ENCODE measurements at regions not wholly inside any gene's neighbourhood (a gene's known extent, or its start where the extent isn't known, plus 50 kb on each side); places are given as distances from the start of the nearest gene placed in this dataset.

DNA sequence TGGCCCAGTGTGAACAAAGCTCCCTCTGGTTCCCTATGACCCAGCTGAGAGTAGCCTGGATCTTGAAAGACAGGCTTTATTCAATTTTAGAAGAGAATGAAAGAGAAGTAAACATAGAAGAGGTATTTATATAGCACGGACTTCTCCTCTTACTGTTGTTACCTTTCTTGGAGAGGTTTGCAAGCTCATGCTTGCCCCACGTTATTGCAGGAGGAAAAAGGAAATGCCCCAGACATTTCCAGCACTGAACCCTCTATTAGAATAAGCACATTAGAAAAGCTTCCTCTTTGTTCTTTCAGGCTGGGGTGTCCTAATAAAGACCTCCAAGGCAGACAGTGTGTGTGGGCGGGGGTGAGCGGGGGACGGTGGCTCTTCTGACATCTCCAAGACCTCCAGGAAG lies 98.7 kb upstream of the AGBL1 start:
- 73 to 79% (median 77%) methylated on average over 5 of the region's 5 CpGs for WGBS, 3 donors
- FAIRE-seq (no peak), DNase-seq (no peak)
- H3K4me1 ChIP-seq (ENCODE audit: control insufficient read depth in 3 of 3, insufficient read depth in 2 of 3, low read depth in 1 of 3, low read length in 2 of 3): no peaks in the 10 kb centered on the region
- no peaks in the 10 kb centered on the region for H3K27me3 ChIP-seq (ENCODE audit: control insufficient read depth in 3 of 3, insufficient read depth in 3 of 3, low read length in 3 of 3)
- no peak overlapping the region for H3K27ac ChIP-seq (ENCODE audit: low read depth in 1 of 3, low read length in 2 of 3)
- H3K36me3 ChIP-seq (ENCODE audit: control insufficient read depth in 3 of 3, insufficient read depth in 2 of 3, low read depth in 1 of 3, low read length in 3 of 3): no peaks in the 10 kb centered on the region
- H3K9me3 ChIP-seq (ENCODE audit: control insufficient read depth in 2 of 2, insufficient read depth in 1 of 2, low read depth in 1 of 2, low read length in 1 of 2): no peaks in the 10 kb centered on the region
- no peak overlapping the region for H3K4me3 ChIP-seq (ENCODE audit: low read depth in 1 of 3, low read length in 3 of 3)

DNA sequence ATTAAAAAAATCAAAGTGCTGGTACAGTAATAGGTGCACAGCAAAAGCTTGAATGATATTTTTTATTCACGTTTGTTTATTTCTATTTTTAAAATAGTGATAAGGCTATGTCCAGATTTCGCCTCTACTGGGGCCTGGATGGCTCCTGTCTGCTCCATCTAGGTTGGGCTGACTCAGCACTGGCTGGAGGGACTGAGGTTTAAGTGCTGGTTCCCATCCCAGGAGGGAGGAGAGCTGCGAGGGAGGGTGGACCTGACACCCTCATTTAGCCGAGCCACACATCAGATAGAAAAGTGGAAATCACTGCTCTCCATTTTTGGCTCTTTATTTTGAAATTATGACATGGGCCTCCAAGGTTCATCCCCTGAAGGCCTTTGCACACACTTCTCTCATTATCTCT lies 95.4 kb upstream of the AGBL1 start:
- Histone ChIP-seq H3K4me1 (ENCODE audit: control insufficient read depth in 3 of 3, insufficient read depth in 2 of 3, low read depth in 1 of 3, low read length in 2 of 3) (no peaks in the 10 kb centered on the region), H3K9me3 (ENCODE audit: control insufficient read depth in 2 of 2, insufficient read depth in 1 of 2, low read depth in 1 of 2, low read length in 1 of 2) (no peaks in the 10 kb centered on the region), H3K36me3 (ENCODE audit: control insufficient read depth in 3 of 3, insufficient read depth in 2 of 3, low read depth in 1 of 3, low read length in 3 of 3) (no peaks in the 10 kb centered on the region), H3K27ac (ENCODE audit: low read depth in 1 of 3, low read length in 2 of 3) (no peak overlapping the region), H3K4me3 (ENCODE audit: low read depth in 1 of 3, low read length in 3 of 3) (no peak overlapping the region), H3K27me3 (ENCODE audit: control insufficient read depth in 3 of 3, insufficient read depth in 3 of 3, low read length in 3 of 3) (no peaks in the 10 kb centered on the region)
- FAIRE-seq (no peak), DNase-seq (no peak)
- WGBS, 3 donors: 49 to 69% (median 56%) methylated on average over 4 of the region's 4 CpGs

DNA sequence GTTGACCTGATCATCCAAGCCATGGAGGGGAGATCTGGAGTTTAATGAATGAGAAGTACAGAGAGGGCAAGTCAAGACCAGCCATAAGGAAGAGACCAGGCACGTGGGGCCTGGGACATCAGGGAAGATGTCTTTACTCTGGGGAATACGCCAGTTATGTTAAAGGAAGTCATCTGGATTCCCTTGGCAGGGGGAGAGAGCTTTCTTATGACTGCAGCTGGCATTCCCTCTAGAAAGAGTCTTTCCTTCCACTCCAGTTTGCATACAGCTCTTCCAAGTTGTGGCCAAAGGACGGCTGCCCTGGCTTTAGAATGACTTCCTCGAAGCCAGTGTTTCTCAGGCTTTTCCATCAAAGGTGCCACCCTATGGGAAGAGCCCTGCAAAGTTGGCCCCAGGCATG lies 93.6 kb upstream of the AGBL1 start:
- H3K27me3 ChIP-seq (ENCODE audit: control insufficient read depth in 3 of 3, insufficient read depth in 3 of 3, low read length in 3 of 3): no peaks in the 10 kb centered on the region
- no peak overlapping the region for H3K27ac ChIP-seq (ENCODE audit: low read depth in 1 of 3, low read length in 2 of 3)
- H3K4me3 ChIP-seq (ENCODE audit: low read depth in 1 of 3, low read length in 3 of 3): no peak overlapping the region
- H3K36me3 ChIP-seq (ENCODE audit: control insufficient read depth in 3 of 3, insufficient read depth in 2 of 3, low read depth in 1 of 3, low read length in 3 of 3): no peaks in the 10 kb centered on the region
- H3K4me1 ChIP-seq (ENCODE audit: control insufficient read depth in 3 of 3, insufficient read depth in 2 of 3, low read depth in 1 of 3, low read length in 2 of 3): no peaks in the 10 kb centered on the region
- 62 to 80% (median 79%) methylated on average over 4 of the region's 4 CpGs for WGBS, 3 donors
- DNase-seq: no peak
- FAIRE-seq: no peak
- H3K9me3 ChIP-seq (ENCODE audit: control insufficient read depth in 2 of 2, insufficient read depth in 1 of 2, low read depth in 1 of 2, low read length in 1 of 2): no peaks in the 10 kb centered on the region

DNA sequence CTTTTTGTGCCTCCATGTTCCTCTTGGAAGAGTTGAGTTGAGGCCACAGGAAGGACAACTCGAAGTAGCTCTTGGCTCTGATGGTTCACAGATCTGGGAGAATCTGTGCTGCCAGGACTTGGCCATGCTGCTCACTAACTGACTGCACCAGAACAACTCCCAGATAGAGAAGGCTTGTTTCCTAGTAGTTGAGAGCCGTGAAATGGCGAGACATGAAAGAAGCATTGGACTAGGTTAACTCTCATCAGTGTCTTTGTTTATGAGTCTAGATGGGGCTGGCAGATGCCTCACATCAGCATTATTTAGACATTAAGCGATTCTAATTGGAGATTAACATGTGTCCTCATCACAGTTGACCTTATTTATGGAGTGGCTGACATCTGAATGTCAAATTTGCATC lies 92.9 kb upstream of the AGBL1 start:
- Histone ChIP-seq H3K27ac (ENCODE audit: low read depth in 1 of 3, low read length in 2 of 3) (no peak overlapping the region), H3K27me3 (ENCODE audit: control insufficient read depth in 3 of 3, insufficient read depth in 3 of 3, low read length in 3 of 3) (no peaks in the 10 kb centered on the region), H3K9me3 (ENCODE audit: control insufficient read depth in 2 of 2, insufficient read depth in 1 of 2, low read depth in 1 of 2, low read length in 1 of 2) (no peaks in the 10 kb centered on the region), H3K36me3 (ENCODE audit: control insufficient read depth in 3 of 3, insufficient read depth in 2 of 3, low read depth in 1 of 3, low read length in 3 of 3) (no peaks in the 10 kb centered on the region), H3K4me3 (ENCODE audit: low read depth in 1 of 3, low read length in 3 of 3) (no peak overlapping the region), H3K4me1 (ENCODE audit: control insufficient read depth in 3 of 3, insufficient read depth in 2 of 3, low read depth in 1 of 3, low read length in 2 of 3) (no peaks in the 10 kb centered on the region)
- DNase-seq: no peak
- no peak for FAIRE-seq
- 70 to 80% (median 70%) methylated on average over 4 of the region's 4 CpGs for WGBS, 3 donors

DNA sequence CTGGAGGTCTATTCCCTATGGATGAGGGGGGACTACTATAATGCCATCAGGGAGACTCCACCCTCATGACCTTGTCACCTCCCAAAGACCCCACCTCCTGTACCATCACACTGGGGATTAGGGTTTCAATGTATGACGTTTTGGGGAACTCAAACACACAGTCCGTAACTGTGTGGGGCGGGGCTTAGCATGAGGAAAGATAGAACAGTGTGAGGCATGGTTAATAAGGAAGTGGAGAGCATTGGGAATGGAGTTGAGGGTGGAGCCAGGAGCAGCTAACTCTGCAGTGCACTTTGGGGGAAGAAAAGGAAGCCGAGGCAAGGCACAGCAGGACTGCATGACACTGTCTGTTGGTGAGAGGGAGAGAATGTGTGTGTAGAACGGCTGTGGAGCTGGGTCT lies 90.9 kb upstream of the AGBL1 start:
- Histone ChIP-seq H3K4me1 (ENCODE audit: control insufficient read depth in 3 of 3, insufficient read depth in 2 of 3, low read depth in 1 of 3, low read length in 2 of 3) (no peaks in the 10 kb centered on the region), H3K36me3 (ENCODE audit: control insufficient read depth in 3 of 3, insufficient read depth in 2 of 3, low read depth in 1 of 3, low read length in 3 of 3) (no peaks in the 10 kb centered on the region), H3K4me3 (ENCODE audit: low read depth in 1 of 3, low read length in 3 of 3) (no peak overlapping the region), H3K27ac (ENCODE audit: low read depth in 1 of 3, low read length in 2 of 3) (no peak overlapping the region), H3K27me3 (ENCODE audit: control insufficient read depth in 3 of 3, insufficient read depth in 3 of 3, low read length in 3 of 3) (no peaks in the 10 kb centered on the region), H3K9me3 (ENCODE audit: control insufficient read depth in 2 of 2, insufficient read depth in 1 of 2, low read depth in 1 of 2, low read length in 1 of 2) (no peaks in the 10 kb centered on the region)
- FAIRE-seq: no peak
- no peak for DNase-seq
- WGBS, 3 donors: 47 to 62% (median 53%) methylated on average over 5 of the region's 5 CpGs

DNA sequence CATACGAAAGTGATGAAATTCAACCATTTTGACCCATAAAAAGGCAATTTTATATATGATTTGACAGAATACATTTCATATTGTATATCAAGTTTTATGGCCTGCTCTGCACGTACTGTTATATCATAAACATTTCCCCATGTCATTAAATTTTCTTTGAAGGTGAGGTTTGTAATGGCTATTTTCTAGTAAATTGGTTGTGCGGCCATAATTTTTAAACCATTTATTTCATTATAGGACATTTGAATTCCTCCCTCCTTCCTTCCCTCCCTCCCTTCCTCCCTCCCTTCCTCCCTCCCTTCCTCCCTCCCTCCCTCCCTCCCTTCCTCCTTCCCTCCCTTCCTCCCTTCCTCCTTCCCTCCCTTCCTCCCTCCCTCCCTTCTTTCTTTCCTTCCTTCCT lies 87.4 kb upstream of the AGBL1 start:
- FAIRE-seq: no peak
- WGBS, 3 donors: 74 to 85% (median 84%) methylated on average over 3 of the region's 3 CpGs
- no peak overlapping the region for H3K27ac ChIP-seq (ENCODE audit: low read depth in 1 of 3, low read length in 2 of 3)

DNA sequence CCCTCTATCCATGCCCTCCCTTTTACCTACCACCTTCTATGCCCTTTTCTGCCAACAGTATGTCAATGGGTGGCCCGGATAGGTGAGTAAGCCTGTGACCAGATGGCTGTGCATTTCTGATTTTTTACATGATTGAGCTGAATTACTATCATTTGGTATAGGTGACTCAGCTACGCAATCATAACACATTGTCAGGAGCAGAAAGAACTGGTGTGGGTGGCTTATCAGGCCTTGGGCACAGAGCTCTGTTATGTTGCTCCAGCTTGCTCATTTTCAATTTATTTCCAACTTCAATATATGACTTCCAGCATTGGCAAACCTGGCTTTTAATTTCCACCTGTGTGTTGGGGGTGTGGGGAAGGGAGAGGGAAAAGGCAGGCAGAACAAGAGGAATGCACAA lies 86.6 kb upstream of the AGBL1 start:
- Histone ChIP-seq H3K4me3 (ENCODE audit: low read depth in 1 of 3, low read length in 3 of 3) (no peak overlapping the region), H3K27ac (ENCODE audit: low read depth in 1 of 3, low read length in 2 of 3) (no peak overlapping the region), H3K4me1 (ENCODE audit: control insufficient read depth in 3 of 3, insufficient read depth in 2 of 3, low read depth in 1 of 3, low read length in 2 of 3) (no peaks in the 10 kb centered on the region), H3K27me3 (ENCODE audit: control insufficient read depth in 3 of 3, insufficient read depth in 3 of 3, low read length in 3 of 3) (no peaks in the 10 kb centered on the region), H3K36me3 (ENCODE audit: control insufficient read depth in 3 of 3, insufficient read depth in 2 of 3, low read depth in 1 of 3, low read length in 3 of 3) (no peaks in the 10 kb centered on the region), H3K9me3 (ENCODE audit: control insufficient read depth in 2 of 2, insufficient read depth in 1 of 2, low read depth in 1 of 2, low read length in 1 of 2) (no peaks in the 10 kb centered on the region)
- DNase-seq (no peak), FAIRE-seq (no peak)
- 84 to 95% (median 90%) methylated on average over 2 of the region's 2 CpGs for WGBS, 3 donors

More for the DNA sequence above, 87.4 kb upstream of the AGBL1 start:
- no peaks in the 10 kb centered on the region for H3K27me3 ChIP-seq (ENCODE audit: control insufficient read depth in 3 of 3, insufficient read depth in 3 of 3, low read length in 3 of 3)
- H3K4me3 ChIP-seq (ENCODE audit: low read depth in 1 of 3, low read length in 3 of 3): no peak overlapping the region
- DNase-seq: no peak
- no peaks in the 10 kb centered on the region for H3K36me3 ChIP-seq (ENCODE audit: control insufficient read depth in 3 of 3, insufficient read depth in 2 of 3, low read depth in 1 of 3, low read length in 3 of 3)
- no peaks in the 10 kb centered on the region for H3K4me1 ChIP-seq (ENCODE audit: control insufficient read depth in 3 of 3, insufficient read depth in 2 of 3, low read depth in 1 of 3, low read length in 2 of 3)
- H3K9me3 ChIP-seq (ENCODE audit: control insufficient read depth in 2 of 2, insufficient read depth in 1 of 2, low read depth in 1 of 2, low read length in 1 of 2): no peaks in the 10 kb centered on the region

DNA sequence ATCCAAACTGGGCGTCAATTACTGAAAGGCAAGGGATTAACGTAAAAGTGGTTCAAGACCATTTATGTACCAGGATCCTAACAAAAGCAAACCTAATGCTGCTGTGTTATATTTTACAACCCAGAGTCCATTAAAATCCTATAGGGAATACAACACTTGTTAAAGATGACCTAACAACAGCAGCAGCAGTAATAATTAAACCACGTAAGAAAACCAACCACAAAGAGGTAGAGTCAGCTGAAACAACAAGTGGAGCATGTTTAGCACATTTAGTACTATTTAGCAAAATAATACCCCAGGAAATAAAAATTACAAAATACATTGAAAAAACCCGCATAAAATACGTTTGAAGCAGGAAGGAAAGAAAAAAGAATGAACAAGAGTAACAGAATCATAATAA lies 82.1 kb upstream of the AGBL1 start:
- no peaks in the 10 kb centered on the region for H3K4me1 ChIP-seq (ENCODE audit: control insufficient read depth in 3 of 3, insufficient read depth in 2 of 3, low read depth in 1 of 3, low read length in 2 of 3)
- WGBS, 3 donors: 77 to 84% (median 80%) methylated on average over 5 of the region's 5 CpGs

DNA sequence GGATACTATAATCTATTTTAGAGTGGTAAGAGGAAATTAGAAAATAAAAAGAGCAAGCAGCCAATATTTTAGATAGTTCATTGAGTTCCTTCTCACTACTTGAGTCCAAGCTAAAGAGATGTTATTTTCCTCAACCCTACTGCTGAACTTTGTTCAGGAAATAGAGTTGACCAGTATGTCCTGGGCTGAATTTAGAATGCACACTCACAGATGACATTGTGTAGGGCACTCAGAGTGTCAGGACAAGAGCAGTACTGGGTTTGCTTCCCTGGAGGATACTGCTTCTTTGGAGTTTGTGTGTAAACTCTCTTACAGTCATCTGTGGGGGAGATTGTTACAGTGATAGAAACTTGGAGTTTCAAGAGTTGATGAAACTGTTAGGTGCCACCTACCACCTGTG lies 80.0 kb upstream of the AGBL1 start:
- no peaks in the 10 kb centered on the region for H3K4me1 ChIP-seq (ENCODE audit: control insufficient read depth in 3 of 3, insufficient read depth in 2 of 3, low read depth in 1 of 3, low read length in 2 of 3)
- no peak overlapping the region for H3K27ac ChIP-seq (ENCODE audit: low read depth in 1 of 3, low read length in 2 of 3)
- H3K4me3 ChIP-seq (ENCODE audit: low read depth in 1 of 3, low read length in 3 of 3): no peak overlapping the region
- no peak for FAIRE-seq
- no peak for DNase-seq
- no peaks in the 10 kb centered on the region for H3K36me3 ChIP-seq (ENCODE audit: control insufficient read depth in 3 of 3, insufficient read depth in 2 of 3, low read depth in 1 of 3, low read length in 3 of 3)
- H3K27me3 ChIP-seq (ENCODE audit: control insufficient read depth in 3 of 3, insufficient read depth in 3 of 3, low read length in 3 of 3): no peaks in the 10 kb centered on the region
- no peaks in the 10 kb centered on the region for H3K9me3 ChIP-seq (ENCODE audit: control insufficient read depth in 2 of 2, insufficient read depth in 1 of 2, low read depth in 1 of 2, low read length in 1 of 2)

More for the DNA sequence above, 82.1 kb upstream of the AGBL1 start:
- Histone ChIP-seq H3K36me3 (ENCODE audit: control insufficient read depth in 3 of 3, insufficient read depth in 2 of 3, low read depth in 1 of 3, low read length in 3 of 3) (no peaks in the 10 kb centered on the region), H3K9me3 (ENCODE audit: control insufficient read depth in 2 of 2, insufficient read depth in 1 of 2, low read depth in 1 of 2, low read length in 1 of 2) (no peaks in the 10 kb centered on the region), H3K27ac (ENCODE audit: low read depth in 1 of 3, low read length in 2 of 3) (no peak overlapping the region), H3K4me3 (ENCODE audit: low read depth in 1 of 3, low read length in 3 of 3) (no peak overlapping the region), H3K27me3 (ENCODE audit: control insufficient read depth in 3 of 3, insufficient read depth in 3 of 3, low read length in 3 of 3) (no peaks in the 10 kb centered on the region)
- no peak for DNase-seq
- no peak for FAIRE-seq

Measured in small intestine (tissue), 7 donors.